ENCODE measurements at regions not wholly inside any gene's neighbourhood (a gene's known extent, or its start where the extent isn't known, plus 50 kb on each side); places are given as distances from the start of the nearest gene placed in this dataset.

- TF ChIP-seq REST (IDR thresholded peaks at IDR 0.05): no peak
Observed at GRCh38 chr12:24698972-24699371, 249.9 kb downstream of the BCAT1 start (continued).

- WGBS (ENCODE audit: missing lambda C conversion rate): 13% methylated on average over 2 of the region's 2 CpGs
- no peak for TF ChIP-seq HMGXB4 (CRISPR knock-in tag; IDR thresholded peaks at IDR 0.05; ENCODE audit: borderline replicate concordance)
- no peak for TF ChIP-seq JUN (IDR thresholded peaks at IDR 0.05)
- no peak for TF ChIP-seq RAD21 (conservative IDR thresholded peaks at IDR 0.05 in 1 of 2, IDR thresholded peaks at IDR 0.05 in 1 of 2)
- no peak for TF ChIP-seq ZFP36 (IDR thresholded peaks at IDR 0.05; ENCODE audit: borderline replicate concordance, partially characterized antibody)
- no peak for TF ChIP-seq TFCP2L1 (CRISPR knock-in tag; IDR thresholded peaks at IDR 0.05)
- no peak for TF ChIP-seq RNF2 (IDR thresholded peaks at IDR 0.05; ENCODE audit: borderline replicate concordance, low read depth)
- TF ChIP-seq RCOR1 (IDR thresholded peaks at IDR 0.05; ENCODE audit: low read depth, low read length): no peak
- no peak overlapping the region for H3K4me3 ChIP-seq
- ChIA-PET POLR2A (no interaction called here), CTCF (no interaction called here)
- ATAC-seq: no peak
- H3K4me2 ChIP-seq: no peak overlapping the region
- no peak for FAIRE-seq
- H3K9me3 ChIP-seq: no peaks in the 10 kb centered on the region
- no peak for DNase-seq (ENCODE audit: low read depth in 1 of 2, low spot score in 1 of 2)
- no peak overlapping the region for H3K27ac ChIP-seq
- no peaks in the 10 kb centered on the region for H3K4me1 ChIP-seq
Observed at GRCh38 chr12:24697769-24698168, 251.1 kb downstream of the BCAT1 start.

GRCh38 chr12:24697295-24697694 is 251.6 kb downstream of the BCAT1 start:
- DNase-seq (ENCODE audit: low read depth in 1 of 2, low spot score in 1 of 2) (no peak), ATAC-seq (no peak), FAIRE-seq (no peak)
- WGBS (ENCODE audit: missing lambda C conversion rate): 5% methylated on average over 2 of the region's 2 CpGs
- CTCF ChIA-PET: no interaction called here
- Histone ChIP-seq H3K4me3 (no peak overlapping the region), H3K9me3 (no peaks in the 10 kb centered on the region), H3K4me2 (no peak overlapping the region), H3K4me1 (no peaks in the 10 kb centered on the region), H3K27ac (no peak overlapping the region)
- TF ChIP-seq KDM1A (IDR thresholded peaks at IDR 0.05; ENCODE audit: low read depth): no peak
- no peak for TF ChIP-seq NPAS2 (CRISPR knock-in tag; IDR thresholded peaks at IDR 0.05; ENCODE audit: borderline replicate concordance)
- no peak for TF ChIP-seq BHLHE40 (IDR thresholded peaks at IDR 0.05; ENCODE audit: low read depth, low read length)
- TF ChIP-seq TFCP2L1 (CRISPR knock-in tag; IDR thresholded peaks at IDR 0.05): no peak
- TF ChIP-seq EHMT2 (IDR thresholded peaks at IDR 0.05; ENCODE audit: low read depth): no peak
- TF ChIP-seq NFE2L2 (conservative IDR thresholded peaks at IDR 0.05; ENCODE audit: low read length): no peak
- TF ChIP-seq KDM5A (IDR thresholded peaks at IDR 0.05): no peak
- TF ChIP-seq ZFP36 (IDR thresholded peaks at IDR 0.05; ENCODE audit: borderline replicate concordance, partially characterized antibody): no peak
- no peak for TF ChIP-seq JUNB (IDR thresholded peaks at IDR 0.05)
- TF ChIP-seq E2F6 (IDR thresholded peaks at IDR 0.05; ENCODE audit: borderline replicate concordance, low read depth): no peak
- no peak for TF ChIP-seq PHF8 (IDR thresholded peaks at IDR 0.05; ENCODE audit: borderline replicate concordance, low read depth)
- no peak for TF ChIP-seq MAZ (IDR thresholded peaks at IDR 0.05; ENCODE audit: borderline replicate concordance, low read depth, low read length)
- no peak for TF ChIP-seq MAX (IDR thresholded peaks at IDR 0.05)
- no peak for TF ChIP-seq SREBF2 (IDR thresholded peaks at IDR 0.05)
- TF ChIP-seq EHF (CRISPR knock-in tag; IDR thresholded peaks at IDR 0.05): no peak
- POLR2A ChIA-PET: no interaction called here
